ENCODE measurements at regions not wholly inside any gene's neighbourhood (a gene's known extent, or its start where the extent isn't known, plus 50 kb on each side); places are given as distances from the start of the nearest gene placed in this dataset.
"Not testable (repeated sequence)": the region's sequence is repeated elsewhere in the genome, so short reads cannot be mapped to it uniquely, and the experiment has no call there.

- DNase-seq = no peak
Measured at GRCh38 chr3:13766128-13766527, 113.7 kb downstream of the WNT7A start.

GRCh38 chr3:13764161-13764560 lies 115.7 kb downstream of the WNT7A start:
- DNase-seq = no peak

GRCh38 chr3:13762906-13763305 lies 117.0 kb downstream of the WNT7A start:
- DNase-seq = no peak

GRCh38 chr3:13750731-13751130 lies 129.1 kb downstream of the WNT7A start:
- no peak for DNase-seq

- DNase-seq = no peak
Measured at GRCh38 chr3:13750215-13750614, 129.7 kb downstream of the WNT7A start.

GRCh38 chr3:13749063-13749764 lies 130.7 kb downstream of the WNT7A start:
- no peak for DNase-seq

GRCh38 chr3:13748276-13748879 lies 131.5 kb downstream of the WNT7A start:
- DNase-seq = no peak

- no peak for DNase-seq
Measured at GRCh38 chr3:13747627-13748026, 132.2 kb downstream of the WNT7A start.

GRCh38 chr3:13746385-13746784 lies 133.5 kb downstream of the WNT7A start:
- no peak for DNase-seq

- DNase-seq = no peak
Measured at GRCh38 chr3:13745636-13746035, 134.2 kb downstream of the WNT7A start.

GRCh38 chr3:13740795-13741194 lies 139.1 kb downstream of the WNT7A start:
- DNase-seq = no peak

- not testable (repeated sequence) for DNase-seq
Measured at GRCh38 chr3:13733726-13734125, 146.1 kb downstream of the WNT7A start.

- DNase-seq = no peak
Measured at GRCh38 chr3:13728487-13728886, 151.4 kb downstream of the WNT7A start.

- no peak for DNase-seq
Measured at GRCh38 chr3:13727890-13728289, 152.0 kb downstream of the WNT7A start.

GRCh38 chr3:13723676-13724207 lies 156.1 kb downstream of the WNT7A start:
- DNase-seq = no peak

GRCh38 chr3:13722178-13722577 lies 157.7 kb downstream of the WNT7A start:
- DNase-seq = no peak

- DNase-seq = peak; percentile 30
Measured at GRCh38 chr3:13718436-13718835, 161.4 kb downstream of the WNT7A start.

GRCh38 chr3:13718000-13718399 lies 161.9 kb downstream of the WNT7A start:
- no peak for DNase-seq

GRCh38 chr3:13717222-13717895 lies 162.5 kb downstream of the WNT7A start:
- no peak for DNase-seq

- DNase-seq = peak; percentile 39
Measured at GRCh38 chr3:13716540-13717221, 163.2 kb downstream of the WNT7A start.

GRCh38 chr3:13715961-13716360 lies 163.9 kb downstream of the WNT7A start:
- peak; percentile 36 for DNase-seq

- DNase-seq = peak; percentile 25
Measured at GRCh38 chr3:13715167-13715954, 164.5 kb downstream of the WNT7A start.

Data from activated CD8-positive, alpha-beta memory T cell treated with anti-CD3 and anti-CD28 coated beads, Interleukin-2, amount 50 U/mL, for 48 hours (primary cell).